ENCODE measurements at regions not wholly inside any gene's neighbourhood (a gene's known extent, or its start where the extent isn't known, plus 50 kb on each side); places are given as distances from the start of the nearest gene placed in this dataset.

GRCh38 chr5:42881416-42882117 is 69.9 kb upstream of the SELENOP start:
- TF ChIP-seq CTCF (IDR thresholded peaks at IDR 0.05), result no peak
- TF ChIP-seq POLR2A (IDR thresholded peaks at IDR 0.05), result no peak
